ENCODE measurements at regions not wholly inside any gene's neighbourhood (a gene's known extent, or its start where the extent isn't known, plus 50 kb on each side); places are given as distances from the start of the nearest gene placed in this dataset.

- CTCF ChIA-PET = no interaction called here
- no TSS peak for BruUV-seq (replicated peaks)
- H3K9me3 Mint-ChIP-seq (ENCODE audit: low read depth, unreplicated experiment) = no peaks in the 10 kb centered on the region
- intact Hi-C loops (cut with micrococcal nuclease; ENCODE audit: unreplicated experiment) = no loop called here
- TF ChIP-seq CTCF (IDR thresholded peaks at IDR 0.05; ENCODE audit: unreplicated experiment) = no peak
- H3K36me3 Mint-ChIP-seq (ENCODE audit: insufficient read depth, unreplicated experiment) = no peaks in the 10 kb centered on the region
- peaks cover 37% of the 10 kb centered on the region for H3K27me3 Mint-ChIP-seq (ENCODE audit: unreplicated experiment)
- H3K27ac Mint-ChIP-seq (ENCODE audit: unreplicated experiment) = no peak overlapping the region
- no peak for DNase-seq
- H3K4me3 Mint-ChIP-seq (ENCODE audit: low read depth, unreplicated experiment) = no peak overlapping the region
- no peaks in the 10 kb centered on the region for H3K4me1 Mint-ChIP-seq (ENCODE audit: low read depth, unreplicated experiment)
Observed at GRCh38 chr1:227450489-227450888, 112.9 kb upstream of the ZNF678 start.

GRCh38 chr1:227449741-227450441, 113.5 kb upstream of the ZNF678 start:
- CTCF ChIA-PET = interaction anchor here (0.6 to 1.1 kb wide), 2 partner anchors 9 to 264 kb away, joined by 3 read pairs; no protein-coding TSS in a partner anchor
- Mint-ChIP-seq H3K27ac (ENCODE audit: unreplicated experiment) (no peak overlapping the region), H3K4me3 (ENCODE audit: low read depth, unreplicated experiment) (no peak overlapping the region), H3K27me3 (ENCODE audit: unreplicated experiment) (peaks cover 31% of the 10 kb centered on the region), H3K4me1 (ENCODE audit: low read depth, unreplicated experiment) (no peaks in the 10 kb centered on the region), H3K9me3 (ENCODE audit: low read depth, unreplicated experiment) (no peaks in the 10 kb centered on the region), H3K36me3 (ENCODE audit: insufficient read depth, unreplicated experiment) (no peaks in the 10 kb centered on the region)
- intact Hi-C loops (cut with micrococcal nuclease; ENCODE audit: unreplicated experiment) = no loop called here
- no peak for DNase-seq
- no peak for TF ChIP-seq CTCF (IDR thresholded peaks at IDR 0.05; ENCODE audit: unreplicated experiment)
- no TSS peak for BruUV-seq (replicated peaks)

GRCh38 chr1:227449051-227449450, 114.3 kb upstream of the ZNF678 start:
- BruUV-seq (replicated peaks) = no TSS peak
- peak; percentile 53 for TF ChIP-seq CTCF (IDR thresholded peaks at IDR 0.05; ENCODE audit: unreplicated experiment)
- Mint-ChIP-seq H3K27ac (ENCODE audit: unreplicated experiment) (no peak overlapping the region), H3K27me3 (ENCODE audit: unreplicated experiment) (peaks cover 25% of the 10 kb centered on the region), H3K36me3 (ENCODE audit: insufficient read depth, unreplicated experiment) (no peaks in the 10 kb centered on the region), H3K4me3 (ENCODE audit: low read depth, unreplicated experiment) (no peak overlapping the region), H3K4me1 (ENCODE audit: low read depth, unreplicated experiment) (no peaks in the 10 kb centered on the region), H3K9me3 (ENCODE audit: low read depth, unreplicated experiment) (no peaks in the 10 kb centered on the region)
- CTCF ChIA-PET = interaction anchor here (0.6 to 1.1 kb wide), 2 partner anchors 10 to 263 kb away, joined by 3 read pairs; no protein-coding TSS in a partner anchor
- intact Hi-C loops (cut with micrococcal nuclease; ENCODE audit: unreplicated experiment) = no loop called here
- peak; percentile 45 for DNase-seq

GRCh38 chr1:227447531-227447990, 115.8 kb upstream of the ZNF678 start:
- Mint-ChIP-seq H3K27me3 (ENCODE audit: unreplicated experiment) (peaks cover 29% of the 10 kb centered on the region), H3K36me3 (ENCODE audit: insufficient read depth, unreplicated experiment) (no peaks in the 10 kb centered on the region), H3K4me1 (ENCODE audit: low read depth, unreplicated experiment) (no peaks in the 10 kb centered on the region), H3K27ac (ENCODE audit: unreplicated experiment) (no peak overlapping the region), H3K4me3 (ENCODE audit: low read depth, unreplicated experiment) (peak overlapping the region; percentile 42), H3K9me3 (ENCODE audit: low read depth, unreplicated experiment) (no peaks in the 10 kb centered on the region)
- no TSS peak for BruUV-seq (replicated peaks)
- peak; percentile 20 for TF ChIP-seq CTCF (IDR thresholded peaks at IDR 0.05; ENCODE audit: unreplicated experiment)
- intact Hi-C loops (cut with micrococcal nuclease; ENCODE audit: unreplicated experiment) = no loop called here
- DNase-seq = peak; percentile 57
- CTCF ChIA-PET = interaction anchor here (0.6 to 0.7 kb wide), 3 partner anchors 261 to 448 kb away, joined by 3 to 5 read pairs (median 3); no protein-coding TSS in a partner anchor
